Panc1 (cell line): ENCODE measurements at regions not wholly inside any gene's neighbourhood (a gene's known extent, or its start where the extent isn't known, plus 50 kb on each side); places are given as distances from the start of the nearest gene placed in this dataset.

ENCODE experiments used
- ATAC-seq: fragments of 200-7000 bp; cut with Tn5 transposase; 2 replicates; pipeline ENCODE4 v1.9.1; 2020; ENCODE audit warnings: mild to moderate bottlenecking, moderate library complexity
- BruUV-seq: library from RNA; stranded (reverse); fragments of 400-500 nt; replicated peaks from 2 replicates; lab custom pipeline; 2021; lab: Mats Ljungman, UMichigan
- CTCF ChIA-PET: fragments of 300-600 bp; sonication (Branson Sonifier 250); formaldehyde crosslinking; loops from one replicate; lab custom pipeline; 2022; ENCODE audit warnings: antibody characterized with exemption; lab: Charles Lee
- POLR2A ChIA-PET: fragments of 300-600 bp; sonication (Branson Sonifier 250); formaldehyde crosslinking; loops from one replicate; lab custom pipeline; 2022; ENCODE audit warnings: antibody characterized with exemption; lab: Charles Lee
- DNase-seq: peaks from one replicate; pipeline ENCODE4 v3.0.0-alpha.2; 2010; ENCODE audit warnings: low read depth, low spot score
- H3K27ac ChIP-seq: 2 replicates; pipeline ENCODE4 v1.5.1; 2011; ENCODE audit warnings: mild to moderate bottlenecking, low read length, inconsistent platforms
- H3K27me3 ChIP-seq: fragments of 200-500 bp; sonication (Bioruptor generic); 2 replicates; pipeline ENCODE4 v1.6.0; 2014; ENCODE audit warnings: low read length, inconsistent platforms; ENCODE audit not compliant: control insufficient read depth, insufficient read depth
- H3K36me3 ChIP-seq: fragments of 200-500 bp; sonication (Bioruptor generic); 2 replicates; pipeline ENCODE4 v1.5.1; 2014; ENCODE audit warnings: inconsistent platforms, mild to moderate bottlenecking, low read length, moderate library complexity; ENCODE audit not compliant: control insufficient read depth, insufficient read depth
- H3K4me1 ChIP-seq: 2 replicates; pipeline ENCODE4 v1.5.1; 2011; ENCODE audit warnings: inconsistent platforms, mild to moderate bottlenecking, low read length, moderate library complexity; ENCODE audit not compliant: control insufficient read depth, insufficient read depth
- H3K4me3 ChIP-seq, 2 experiments: 2 replicates each; pipeline ENCODE4 v1.5.1; 2011 to 2012; ENCODE audit warnings: low read depth in 2 of 2, low read length in 2 of 2, mild to moderate bottlenecking in 2 of 2, inconsistent platforms in 1 of 2, moderate library complexity in 1 of 2
- H3K9me3 ChIP-seq: fragments of 200-500 bp; sonication (Bioruptor generic); 2 replicates; pipeline ENCODE4 v1.5.1; 2014; ENCODE audit warnings: low read depth, mild to moderate bottlenecking, inconsistent platforms, low read length, moderate library complexity; ENCODE audit not compliant: control insufficient read depth, insufficient read depth
- POLR2AphosphoS5 ChIP-seq: IDR thresholded peaks from 2 replicates; pipeline ENCODE4 v1.6.1; 2012; ENCODE audit warnings: mild to moderate bottlenecking, low read depth, low read length, moderate library complexity
- SIN3A ChIP-seq: IDR thresholded peaks from 2 replicates; pipeline ENCODE4 v1.6.1; 2012; ENCODE audit warnings: low read depth, mild to moderate bottlenecking, low read length, moderate library complexity, borderline replicate concordance; ENCODE audit not compliant: insufficient read depth
- TCF7L2 ChIP-seq: IDR thresholded peaks from 2 replicates; pipeline ENCODE4 v1.6.1; 2011; ENCODE audit warnings: mild to moderate bottlenecking, low read depth, low read length, inconsistent platforms
- in situ Hi-C: cut with HindIII; loops from 2 replicates; pipeline ENCODE4 v1.10.0; 2016; ENCODE audit warnings: low sequenced_read_pairs, low pct_unique_long_range_greater_than_20kb
- intact Hi-C: fragments of 100-400 bp; cut with micrococcal nuclease; formaldehyde crosslinking; loops from one replicate; pipeline ENCODE4 v1.10.0; 2022; ENCODE audit not compliant: unreplicated experiment
- TF ChIP-seq, protein P1 (sequence below), 2 experiments: IDR thresholded peaks; 2 replicates each; pipeline ENCODE4 v1.6.1; 2011 to 2012; ENCODE audit warnings: low read depth in 2 of 2, control low read depth in 1 of 2, low read length in 1 of 2, mild to moderate bottlenecking in 1 of 2, moderate library complexity in 1 of 2; ENCODE audit not compliant: insufficient read depth in 1 of 2
- TF ChIP-seq, protein P2 (sequence below): fragments of 450-650 bp; IDR thresholded peaks from 2 replicates; pipeline ENCODE4 v1.5.1; 2017; ENCODE audit warnings: mild to moderate bottlenecking

DNA sequence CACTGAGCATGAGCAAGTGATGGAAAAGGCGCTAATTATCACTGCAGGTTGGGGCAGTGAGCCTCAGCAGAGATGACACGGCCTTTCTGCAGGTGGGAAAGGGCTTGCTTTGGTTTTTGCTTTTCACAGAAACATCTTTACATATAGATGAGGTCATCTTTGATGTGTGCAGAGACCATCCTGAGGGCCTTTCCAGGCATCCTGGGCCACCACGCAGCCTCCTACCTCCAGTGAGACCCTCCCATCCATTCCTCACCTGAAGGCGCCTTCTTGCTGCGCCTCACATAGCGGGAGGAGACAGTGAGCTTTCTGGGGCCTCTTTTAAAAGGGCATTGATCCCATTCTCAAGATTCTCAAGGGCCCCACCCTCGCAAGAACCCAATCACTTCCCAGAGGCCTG is 235.3 kb upstream of the RAB6C start:
- no TSS peak for BruUV-seq
- Histone ChIP-seq H3K9me3 (no peaks in the 10 kb centered on the region), H3K27ac (no peak overlapping the region), H3K4me3 (no peak overlapping the region), H3K36me3 (no peaks in the 10 kb centered on the region), H3K27me3 (peaks cover 3% of the 10 kb centered on the region), H3K4me1 (no peaks in the 10 kb centered on the region)
- intact Hi-C loops = no loop called here
- in situ Hi-C loops = no loop called here
- ATAC-seq (no peak), DNase-seq (no peak)
- ChIA-PET POLR2A (no interaction called here), CTCF (no interaction called here)
- no peak for TF ChIP-seq SIN3A
- TF ChIP-seq TCF7L2 = no peak
- no peak for TF ChIP-seq POLR2AphosphoS5
- TF ChIP-seq, protein P1, sequence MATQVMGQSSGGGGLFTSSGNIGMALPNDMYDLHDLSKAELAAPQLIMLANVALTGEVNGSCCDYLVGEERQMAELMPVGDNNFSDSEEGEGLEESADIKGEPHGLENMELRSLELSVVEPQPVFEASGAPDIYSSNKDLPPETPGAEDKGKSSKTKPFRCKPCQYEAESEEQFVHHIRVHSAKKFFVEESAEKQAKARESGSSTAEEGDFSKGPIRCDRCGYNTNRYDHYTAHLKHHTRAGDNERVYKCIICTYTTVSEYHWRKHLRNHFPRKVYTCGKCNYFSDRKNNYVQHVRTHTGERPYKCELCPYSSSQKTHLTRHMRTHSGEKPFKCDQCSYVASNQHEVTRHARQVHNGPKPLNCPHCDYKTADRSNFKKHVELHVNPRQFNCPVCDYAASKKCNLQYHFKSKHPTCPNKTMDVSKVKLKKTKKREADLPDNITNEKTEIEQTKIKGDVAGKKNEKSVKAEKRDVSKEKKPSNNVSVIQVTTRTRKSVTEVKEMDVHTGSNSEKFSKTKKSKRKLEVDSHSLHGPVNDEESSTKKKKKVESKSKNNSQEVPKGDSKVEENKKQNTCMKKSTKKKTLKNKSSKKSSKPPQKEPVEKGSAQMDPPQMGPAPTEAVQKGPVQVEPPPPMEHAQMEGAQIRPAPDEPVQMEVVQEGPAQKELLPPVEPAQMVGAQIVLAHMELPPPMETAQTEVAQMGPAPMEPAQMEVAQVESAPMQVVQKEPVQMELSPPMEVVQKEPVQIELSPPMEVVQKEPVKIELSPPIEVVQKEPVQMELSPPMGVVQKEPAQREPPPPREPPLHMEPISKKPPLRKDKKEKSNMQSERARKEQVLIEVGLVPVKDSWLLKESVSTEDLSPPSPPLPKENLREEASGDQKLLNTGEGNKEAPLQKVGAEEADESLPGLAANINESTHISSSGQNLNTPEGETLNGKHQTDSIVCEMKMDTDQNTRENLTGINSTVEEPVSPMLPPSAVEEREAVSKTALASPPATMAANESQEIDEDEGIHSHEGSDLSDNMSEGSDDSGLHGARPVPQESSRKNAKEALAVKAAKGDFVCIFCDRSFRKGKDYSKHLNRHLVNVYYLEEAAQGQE (IDR thresholded peaks at IDR 0.05; ENCODE audit: insufficient read depth in 1 of 2, low read depth in 2 of 2, low read length in 1 of 2) = no peak
- TF ChIP-seq, protein P2, sequence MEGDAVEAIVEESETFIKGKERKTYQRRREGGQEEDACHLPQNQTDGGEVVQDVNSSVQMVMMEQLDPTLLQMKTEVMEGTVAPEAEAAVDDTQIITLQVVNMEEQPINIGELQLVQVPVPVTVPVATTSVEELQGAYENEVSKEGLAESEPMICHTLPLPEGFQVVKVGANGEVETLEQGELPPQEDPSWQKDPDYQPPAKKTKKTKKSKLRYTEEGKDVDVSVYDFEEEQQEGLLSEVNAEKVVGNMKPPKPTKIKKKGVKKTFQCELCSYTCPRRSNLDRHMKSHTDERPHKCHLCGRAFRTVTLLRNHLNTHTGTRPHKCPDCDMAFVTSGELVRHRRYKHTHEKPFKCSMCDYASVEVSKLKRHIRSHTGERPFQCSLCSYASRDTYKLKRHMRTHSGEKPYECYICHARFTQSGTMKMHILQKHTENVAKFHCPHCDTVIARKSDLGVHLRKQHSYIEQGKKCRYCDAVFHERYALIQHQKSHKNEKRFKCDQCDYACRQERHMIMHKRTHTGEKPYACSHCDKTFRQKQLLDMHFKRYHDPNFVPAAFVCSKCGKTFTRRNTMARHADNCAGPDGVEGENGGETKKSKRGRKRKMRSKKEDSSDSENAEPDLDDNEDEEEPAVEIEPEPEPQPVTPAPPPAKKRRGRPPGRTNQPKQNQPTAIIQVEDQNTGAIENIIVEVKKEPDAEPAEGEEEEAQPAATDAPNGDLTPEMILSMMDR = no peak

DNA sequence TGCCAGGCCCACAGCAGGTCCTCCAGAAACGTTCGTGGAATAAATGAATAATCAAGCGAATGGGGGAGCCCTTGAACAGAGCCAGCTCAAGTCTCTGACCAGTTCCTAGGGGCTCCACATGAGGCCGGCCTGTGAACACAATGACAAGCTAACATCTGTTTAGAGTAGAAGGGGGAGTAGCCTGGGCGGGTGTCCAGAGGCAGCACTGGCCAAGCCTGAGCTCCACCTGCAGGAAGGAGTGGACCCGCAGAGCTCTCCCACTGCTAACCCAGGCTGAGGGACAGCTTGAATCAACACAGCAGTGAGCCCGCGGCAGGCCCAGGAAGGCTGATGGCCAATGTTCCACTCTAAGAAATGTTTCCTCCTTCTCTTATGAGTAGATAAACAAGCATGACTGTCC is 234.8 kb upstream of the RAB6C start:
- H3K4me1 ChIP-seq = no peaks in the 10 kb centered on the region
- TF ChIP-seq, protein P1 (IDR thresholded peaks at IDR 0.05; ENCODE audit: insufficient read depth in 1 of 2, low read depth in 2 of 2, low read length in 1 of 2) = no peak
- no peak for TF ChIP-seq SIN3A
- TF ChIP-seq, protein P2 = no peak
- TF ChIP-seq TCF7L2 = no peak
- TF ChIP-seq POLR2AphosphoS5 = no peak
- BruUV-seq = no TSS peak
- intact Hi-C loops (no loop called here), in situ Hi-C loops (no loop called here)
- POLR2A ChIA-PET = no interaction called here
- CTCF ChIA-PET = no interaction called here
- H3K9me3 ChIP-seq = no peaks in the 10 kb centered on the region
- ATAC-seq (no peak), DNase-seq (no peak)
- H3K27ac ChIP-seq = no peak overlapping the region
- no peaks in the 10 kb centered on the region for H3K36me3 ChIP-seq
- H3K4me3 ChIP-seq = no peak overlapping the region
- H3K27me3 ChIP-seq = peaks cover 4% of the 10 kb centered on the region
